HuH-7.5 (cell line): ENCODE measurements at regions not wholly inside any gene's neighbourhood (a gene's known extent, or its start where the extent isn't known, plus 50 kb on each side); places are given as distances from the start of the nearest gene placed in this dataset.
"Not testable (repeated sequence)": the region's sequence is repeated elsewhere in the genome, so short reads cannot be mapped to it uniquely, and the experiment has no call there.

Experiments used
- DNase-seq: peaks from one replicate; pipeline ENCODE4 v3.0.0; 2011; ENCODE audit warnings: low spot score

GRCh38 chr10:44102726-44103255 is 282.1 kb downstream of the CXCL12 start:
- DNase-seq = no peak

GRCh38 chr10:44101082-44101481 is 283.8 kb downstream of the CXCL12 start:
- no peak for DNase-seq

GRCh38 chr10:44099511-44099910 is 285.4 kb downstream of the CXCL12 start:
- DNase-seq = no peak

GRCh38 chr10:44096217-44096616 is 288.7 kb downstream of the CXCL12 start:
- not testable (repeated sequence) for DNase-seq

DNA sequence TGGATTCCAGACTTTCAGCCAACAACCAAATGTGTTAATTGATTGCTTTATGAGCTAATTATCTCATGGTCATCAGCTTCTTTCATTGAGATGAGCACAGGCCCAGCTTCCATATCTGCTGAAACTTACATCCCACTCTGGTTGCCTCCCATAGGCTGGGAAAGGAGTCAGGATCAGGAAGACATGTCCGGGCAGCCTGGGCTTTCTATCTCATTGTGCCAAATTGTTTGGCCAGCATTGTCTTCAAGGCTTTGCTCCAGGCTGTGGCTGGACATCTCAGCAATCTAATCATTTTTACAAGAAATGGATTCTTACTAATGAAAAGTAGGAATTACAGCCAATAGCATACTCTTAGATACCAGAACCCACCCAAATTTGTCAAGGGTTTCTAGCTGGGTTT is 295.2 kb downstream of the CXCL12 start:
- no peak for DNase-seq

DNA sequence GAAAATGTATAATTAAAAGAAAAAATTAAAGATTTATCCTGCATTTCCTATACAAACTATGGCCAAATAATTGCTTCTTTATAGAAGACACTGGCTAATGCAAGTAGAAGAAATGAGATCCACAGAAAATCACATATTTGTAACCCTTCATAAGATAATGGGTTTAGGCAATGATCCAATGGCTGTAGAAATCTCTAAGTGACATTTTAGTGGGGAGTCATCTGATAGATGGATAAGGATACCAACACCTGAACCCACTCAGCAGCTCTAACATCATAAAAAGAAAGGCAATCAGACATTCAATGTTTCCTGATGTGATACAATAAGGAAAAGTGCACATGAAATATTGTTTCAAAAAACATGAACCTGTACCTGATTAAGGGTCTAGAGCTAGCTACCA is 297.5 kb downstream of the CXCL12 start:
- DNase-seq = no peak

DNA sequence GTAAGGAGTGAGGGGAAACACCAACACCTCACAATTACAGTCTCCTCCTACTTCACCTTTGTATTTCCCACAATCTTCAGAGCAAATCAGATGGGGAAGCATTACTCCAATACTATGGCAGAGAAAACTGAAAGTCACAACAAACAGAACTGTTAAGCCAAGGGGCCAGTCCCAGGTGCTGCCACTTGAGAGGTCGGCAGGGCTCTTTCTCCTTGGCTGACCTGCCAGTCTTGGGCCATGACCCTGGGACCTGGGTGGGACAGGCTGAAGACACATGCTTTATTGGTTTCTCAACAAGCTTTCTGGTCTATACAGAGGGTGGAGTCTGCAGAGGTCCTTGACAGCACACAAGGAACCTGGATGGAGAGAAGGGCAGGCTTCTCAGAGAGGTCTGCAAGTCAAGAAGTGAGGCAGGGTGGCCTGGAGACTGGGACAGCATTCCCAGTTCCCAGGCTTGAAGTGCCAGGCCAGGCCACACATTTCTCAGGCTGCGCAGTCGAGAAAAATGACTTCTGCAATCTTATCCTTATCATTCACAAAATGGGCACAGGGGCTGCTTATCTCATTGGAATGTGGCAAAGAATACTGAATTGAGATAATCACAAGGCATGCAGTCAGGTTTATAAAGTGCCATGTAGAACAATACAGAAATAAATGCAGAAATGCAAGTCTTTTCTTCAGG is 301.0 kb downstream of the CXCL12 start:
- no peak for DNase-seq

DNA sequence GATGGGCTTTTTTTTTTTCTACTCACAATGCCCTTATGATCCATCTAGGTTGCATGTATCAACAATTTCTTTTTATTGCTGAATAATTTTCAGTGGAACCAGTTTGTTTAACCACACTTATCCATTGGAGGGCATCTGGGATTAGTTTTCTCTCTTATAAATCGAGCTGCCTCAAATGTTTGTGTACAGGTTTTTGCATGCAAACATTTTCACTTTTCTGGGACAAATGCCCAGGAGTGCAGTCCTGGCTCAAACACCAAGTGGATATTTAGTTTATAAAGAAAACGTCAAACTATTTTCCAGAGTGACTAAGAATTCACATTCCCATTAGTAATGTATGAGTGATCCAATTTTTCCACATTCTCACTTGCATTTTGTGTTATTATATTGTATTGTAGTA is 313.4 kb downstream of the CXCL12 start:
- no peak for DNase-seq

- DNase-seq = no peak
Measured at GRCh38 chr10:44070282-44070681, 314.6 kb downstream of the CXCL12 start.

GRCh38 chr10:44069573-44069972 is 315.3 kb downstream of the CXCL12 start:
- no peak for DNase-seq

- DNase-seq = no peak
Measured at GRCh38 chr10:44068716-44069482, 316.0 kb downstream of the CXCL12 start.

GRCh38 chr10:44067432-44067831 is 317.5 kb downstream of the CXCL12 start:
- no peak for DNase-seq

DNA sequence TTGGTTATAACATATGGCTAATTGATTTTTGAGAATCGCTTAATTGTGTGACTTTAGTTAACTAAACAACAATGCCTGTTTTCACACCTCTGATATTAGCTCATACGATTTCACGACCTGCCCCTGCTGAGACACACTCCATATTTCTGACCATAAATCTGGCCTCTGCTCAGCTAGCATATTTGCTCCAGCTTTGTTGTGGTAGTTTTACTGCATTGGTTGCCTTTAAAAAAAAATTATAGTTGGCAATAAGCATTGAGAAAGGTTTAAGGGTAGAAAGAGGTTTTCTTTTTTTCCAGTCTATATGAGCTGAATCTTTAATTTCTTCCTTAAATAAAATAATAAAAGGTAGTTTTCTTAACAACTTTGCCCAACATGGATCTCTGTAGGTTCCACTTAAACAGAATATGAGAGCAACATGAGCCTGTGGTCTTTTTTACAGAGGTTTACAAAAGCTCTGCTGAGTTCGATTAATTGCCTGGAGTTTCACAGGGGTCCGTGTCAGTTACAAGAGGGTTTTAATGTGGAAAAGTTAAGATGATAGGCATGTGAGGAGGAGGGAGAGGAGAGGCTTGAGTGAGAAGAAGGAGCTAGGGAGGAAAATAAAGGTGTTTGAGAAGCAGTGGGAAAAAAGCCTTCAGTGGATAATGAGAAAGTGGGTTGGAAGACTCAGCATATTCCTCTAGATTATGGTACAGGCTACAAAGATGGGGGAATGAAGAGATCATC is 318.2 kb downstream of the CXCL12 start:
- no peak for DNase-seq

DNA sequence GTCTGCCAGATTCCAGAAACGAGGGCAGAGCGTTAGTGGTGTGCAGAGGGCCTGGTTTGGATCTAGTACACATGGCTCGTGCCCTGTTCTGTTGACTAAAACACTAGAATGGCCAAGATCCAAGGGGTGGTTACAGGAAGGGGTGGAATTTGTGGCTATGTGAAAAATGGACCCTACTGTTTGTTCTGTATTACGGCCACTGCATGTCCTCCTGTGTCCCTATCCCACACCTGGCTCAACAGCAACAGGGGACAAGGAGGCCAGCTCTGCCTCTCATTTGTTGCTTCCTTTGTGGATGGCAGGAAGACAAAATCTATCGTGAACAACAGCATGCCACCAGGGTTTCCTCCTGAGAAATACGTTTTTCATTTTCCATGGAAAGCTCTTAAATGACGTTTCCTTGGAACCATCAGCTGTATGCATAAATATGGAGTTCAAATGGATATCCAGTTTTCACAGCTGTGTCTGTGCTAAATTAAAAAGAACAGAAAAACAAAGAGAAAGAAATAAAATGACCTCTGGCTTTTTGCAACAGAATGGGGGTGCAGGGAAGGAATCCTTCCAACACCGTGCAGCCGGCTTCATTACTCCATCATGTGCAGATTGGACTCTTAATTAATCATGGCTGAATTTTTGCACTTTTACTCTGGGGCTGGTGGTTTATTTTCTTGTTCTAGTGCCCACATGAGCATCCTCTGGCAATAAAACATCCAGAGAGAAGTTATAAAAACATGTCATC is 318.9 kb downstream of the CXCL12 start:
- no peak for DNase-seq

GRCh38 chr10:44064987-44065787 is 319.7 kb downstream of the CXCL12 start:
- no peak for DNase-seq

DNA sequence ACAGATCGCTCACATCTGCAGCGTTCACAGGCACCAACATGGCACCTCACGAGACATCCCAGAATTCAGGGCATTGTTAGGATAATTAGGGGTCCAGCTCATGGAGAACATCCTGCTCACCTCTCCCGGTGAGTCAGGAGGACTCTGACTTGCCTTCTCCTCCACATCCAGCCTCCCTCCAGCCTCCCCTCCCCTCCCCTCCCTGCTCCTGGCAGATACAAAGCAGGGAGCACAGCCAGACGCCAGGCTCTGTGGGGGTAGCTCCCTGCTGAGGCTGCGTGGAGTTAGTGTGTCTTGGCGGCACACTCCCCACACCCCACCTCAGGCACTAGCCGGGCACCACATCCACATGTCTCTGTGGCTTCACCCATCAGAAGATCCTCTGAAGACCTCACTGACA is 320.6 kb downstream of the CXCL12 start:
- no peak for DNase-seq

- DNase-seq = no peak
Measured at GRCh38 chr10:44063686-44064085, 321.2 kb downstream of the CXCL12 start.

- DNase-seq = no peak
Measured at GRCh38 chr10:44060719-44061118, 324.2 kb downstream of the CXCL12 start.

- DNase-seq = no peak
Measured at GRCh38 chr10:44060221-44060620, 324.7 kb downstream of the CXCL12 start.

DNA sequence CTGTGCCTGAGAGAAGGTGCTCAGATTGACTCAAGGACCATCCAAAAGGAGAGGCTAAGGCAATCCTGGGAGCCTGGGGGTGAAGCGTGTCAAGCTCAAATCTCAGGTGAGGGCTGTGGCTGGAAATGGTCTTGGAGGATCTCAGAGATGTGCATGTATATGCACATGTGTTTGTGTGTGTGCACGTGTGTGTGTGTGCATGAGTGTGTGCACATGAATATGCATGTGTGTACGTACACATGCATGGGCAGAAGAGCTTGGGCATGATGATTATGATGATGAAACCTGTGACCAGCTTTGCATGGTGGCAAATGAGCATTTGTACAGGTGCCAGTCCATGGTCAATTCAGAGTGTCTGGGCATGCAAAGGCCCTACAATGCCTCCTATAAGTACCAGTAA is 326.6 kb downstream of the CXCL12 start:
- no peak for DNase-seq
